PC-9 (cell line): ENCODE measurements at regions not wholly inside any gene's neighbourhood (a gene's known extent, or its start where the extent isn't known, plus 50 kb on each side); places are given as distances from the start of the nearest gene placed in this dataset.

Source experiments
- BruUV-seq: library from RNA; stranded (reverse); fragments of 400-500 nt; replicated peaks from 2 replicates; lab custom pipeline; 2021; lab: Mats Ljungman, UMichigan
- CTCF ChIA-PET: fragments of 300-600 bp; sonication (Branson Sonifier 250); formaldehyde crosslinking; loops from one replicate; lab custom pipeline; 2022; ENCODE audit warnings: antibody characterized with exemption; lab: Charles Lee
- POLR2A ChIA-PET: fragments of 300-600 bp; sonication (Branson Sonifier 250); formaldehyde crosslinking; loops from one replicate; lab custom pipeline; 2022; ENCODE audit warnings: antibody characterized with exemption; ENCODE audit not compliant: unreplicated experiment; lab: Charles Lee
- DNase-seq, 2 experiments: peaks; one replicate each; pipeline versions ENCODE4 v3.0.0 to v3.0.0-alpha.2; 2015 to 2022; ENCODE audit warnings: mixed read lengths in 1 of 2
- H2AFZ ChIP-seq: fragments of 200-600 bp; sonication (generic); 2 replicates; pipeline ENCODE4 v1.8.1; 2017; ENCODE audit warnings: antibody characterized with exemption
- H3F3A ChIP-seq: fragments of 200-600 bp; sonication (generic); 2 replicates; pipeline ENCODE4 v1.8.1; 2017; ENCODE audit warnings: antibody characterized with exemption, mild to moderate bottlenecking, low read depth; ENCODE audit not compliant: insufficient read depth
- H3K27ac ChIP-seq: fragments of 200-600 bp; sonication (generic); 2 replicates; pipeline ENCODE4 v1.6.1; 2016; ENCODE audit warnings: mixed run types
- H3K27me3 ChIP-seq: fragments of 200-600 bp; sonication (generic); 2 replicates; pipeline ENCODE4 v1.6.1; 2016; ENCODE audit warnings: low read depth, mixed run types; ENCODE audit not compliant: insufficient read depth
- H3K36me3 ChIP-seq: fragments of 200-600 bp; sonication (generic); 2 replicates; pipeline ENCODE4 v1.6.1; 2016; ENCODE audit warnings: low read depth, mixed run types
- H3K4me1 ChIP-seq: fragments of 200-600 bp; sonication (generic); replicated peaks from 2 replicates; pipeline ENCODE4 v1.6.1; 2016; ENCODE audit warnings: mixed run types; ENCODE audit not compliant: insufficient read depth
- H3K4me2 ChIP-seq: fragments of 200-600 bp; sonication (generic); 2 replicates; pipeline ENCODE4 v1.6.1; 2017; ENCODE audit warnings: mixed run types
- H3K4me3 ChIP-seq: fragments of 200-600 bp; sonication (generic); 2 replicates; pipeline ENCODE4 v1.6.1; 2016; ENCODE audit warnings: mixed run types
- H3K79me2 ChIP-seq: fragments of 200-600 bp; sonication (generic); 2 replicates; pipeline ENCODE4 v1.6.1; 2017; ENCODE audit warnings: low read depth, mixed run types
- H3K9me2 ChIP-seq: fragments of 200-600 bp; sonication (generic); 2 replicates; pipeline ENCODE4 v1.8.1; 2017; ENCODE audit warnings: mild to moderate bottlenecking; ENCODE audit not compliant: insufficient read depth
- H3K9me3 ChIP-seq: fragments of 200-600 bp; sonication (generic); 2 replicates; pipeline ENCODE4 v1.8.1; 2016; ENCODE audit warnings: low read depth; ENCODE audit not compliant: insufficient read depth
- H4K20me1 ChIP-seq: fragments of 200-600 bp; sonication (generic); 2 replicates; pipeline ENCODE4 v1.8.1; 2017; ENCODE audit not compliant: insufficient read depth
- CTCF ChIP-seq: fragments of 200-600 bp; sonication (generic); conservative IDR thresholded peaks from 2 replicates; pipeline ENCODE4 v1.6.1; 2017; ENCODE audit warnings: mixed run types, antibody characterized with exemption, mild to moderate bottlenecking, moderate library complexity
- EZH2 ChIP-seq: fragments of 200-600 bp; sonication (generic); IDR thresholded peaks from 2 replicates; pipeline ENCODE4 v1.8.0; 2017; ENCODE audit warnings: antibody characterized with exemption, low read depth
- intact Hi-C: fragments of 100-400 bp; cut with micrococcal nuclease; formaldehyde crosslinking; loops from one replicate; pipeline ENCODE4 v1.10.0; 2022; ENCODE audit not compliant: unreplicated experiment

DNA sequence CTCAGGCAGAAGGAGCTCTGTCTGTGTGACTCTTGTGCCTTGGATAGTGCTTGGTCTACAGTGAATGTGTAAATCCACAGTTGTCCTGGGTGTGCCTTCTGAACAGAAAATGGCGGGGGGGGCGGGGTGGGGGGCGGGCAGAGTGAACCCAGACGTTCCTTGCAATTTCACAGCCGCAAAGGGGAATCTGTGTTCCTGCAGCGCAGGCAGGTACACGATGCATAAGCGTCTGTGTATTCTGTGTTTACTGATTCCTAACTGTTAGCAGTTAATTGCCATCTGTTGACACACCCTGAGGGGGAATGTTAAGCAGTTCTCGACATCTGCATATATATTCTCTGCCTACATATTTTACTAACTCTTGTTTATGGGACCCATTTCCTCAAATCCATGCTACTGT, 123.5 kb upstream of the ZFHX3 start:
- DNase-seq: no peak
- no peak overlapping the region for H3K27ac ChIP-seq
- POLR2A ChIA-PET: interaction anchor here (0.6 kb wide), 1 partner anchor 640 kb away, joined by 6 read pairs; no protein-coding TSS in a partner anchor
- H3K9me3 ChIP-seq: no peaks in the 10 kb centered on the region
- no peak overlapping the region for H2AFZ ChIP-seq
- H3F3A ChIP-seq: no peaks in the 10 kb centered on the region; the same call in 1 of the 2 replicates
- intact Hi-C loops: loop anchor here (5.0 kb wide), 1 partner anchor 174 kb away; no protein-coding TSS in a partner anchor
- CTCF ChIA-PET: no interaction called here
- TF ChIP-seq EZH2 (no peak), CTCF (no peak)
- H3K27me3 ChIP-seq: no peaks in the 10 kb centered on the region
- H3K4me3 ChIP-seq: no peak overlapping the region
- no peaks in the 10 kb centered on the region for H3K9me2 ChIP-seq
- no peaks in the 10 kb centered on the region for H4K20me1 ChIP-seq
- BruUV-seq: no TSS peak
- H3K4me1 ChIP-seq: no peaks in the 10 kb centered on the region; the same call in 1 of the 2 replicates
- H3K79me2 ChIP-seq: no peaks in the 10 kb centered on the region
- no peak overlapping the region for H3K4me2 ChIP-seq
- no peaks in the 10 kb centered on the region for H3K36me3 ChIP-seq

DNA sequence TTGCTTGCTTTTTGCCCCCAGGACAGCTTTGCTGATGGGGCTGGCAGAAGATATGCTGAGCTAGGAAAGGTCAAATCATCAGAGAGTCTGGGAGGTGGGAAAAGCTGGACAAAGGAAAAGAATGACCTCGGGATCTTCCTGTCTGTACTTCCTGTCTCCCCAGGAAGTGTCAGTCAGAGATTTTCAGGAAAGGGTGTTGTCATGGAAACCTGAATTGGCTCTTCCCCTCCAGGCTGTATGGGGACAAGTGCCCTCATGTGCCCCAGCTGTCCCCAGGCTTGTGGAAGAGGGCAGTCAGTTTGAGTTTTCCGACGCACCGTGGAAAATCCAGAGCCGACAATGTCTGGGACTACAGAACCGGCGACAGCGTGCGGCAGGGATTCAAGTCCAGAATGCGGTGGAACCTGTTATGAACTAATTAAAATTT, 122.7 kb upstream of the ZFHX3 start:
- POLR2A ChIA-PET: interaction anchor here (0.6 kb wide), 1 partner anchor 639 kb away, joined by 6 read pairs; no protein-coding TSS in a partner anchor
- intact Hi-C loops: loop anchor here (5.0 kb wide), 1 partner anchor 173 kb away; no protein-coding TSS in a partner anchor
- no peaks in the 10 kb centered on the region for H3K9me3 ChIP-seq
- H3K36me3 ChIP-seq: no peaks in the 10 kb centered on the region
- H3K4me1 ChIP-seq: no peaks in the 10 kb centered on the region
- H3K9me2 ChIP-seq: no peaks in the 10 kb centered on the region
- H4K20me1 ChIP-seq: no peaks in the 10 kb centered on the region
- no peaks in the 10 kb centered on the region for H3K79me2 ChIP-seq
- DNase-seq: no peak
- no peak overlapping the region for H3K4me2 ChIP-seq
- H3K4me3 ChIP-seq: no peak overlapping the region
- BruUV-seq: no TSS peak
- no peak overlapping the region for H2AFZ ChIP-seq
- CTCF ChIA-PET: no interaction called here
- H3F3A ChIP-seq: no peaks in the 10 kb centered on the region
- no peak for TF ChIP-seq EZH2
- no peak for TF ChIP-seq CTCF
- H3K27me3 ChIP-seq: no peaks in the 10 kb centered on the region
- no peak overlapping the region for H3K27ac ChIP-seq

GRCh38 chr16:73166947-73167550, 119.1 kb upstream of the ZFHX3 start:
- no peaks in the 10 kb centered on the region for H3F3A ChIP-seq
- no peak overlapping the region for H2AFZ ChIP-seq
- H3K36me3 ChIP-seq: no peaks in the 10 kb centered on the region
- H3K4me3 ChIP-seq: no peak overlapping the region
- H3K79me2 ChIP-seq: no peaks in the 10 kb centered on the region
- no peaks in the 10 kb centered on the region for H3K9me2 ChIP-seq
- H3K27me3 ChIP-seq: no peaks in the 10 kb centered on the region
- intact Hi-C loops: no loop called here
- H3K27ac ChIP-seq: no peak overlapping the region
- no peaks in the 10 kb centered on the region for H4K20me1 ChIP-seq
- DNase-seq: peak in 1 of 2 experiments; percentile 41
- ChIA-PET POLR2A (no interaction called here), CTCF (interaction anchor here (0.7 kb wide), 1 partner anchor 717 kb away, joined by 15 read pairs; no protein-coding TSS in a partner anchor)
- peak overlapping the region; percentile 27; the same call in 1 of the 2 replicates for H3K4me2 ChIP-seq
- H3K4me1 ChIP-seq: no peaks in the 10 kb centered on the region
- TF ChIP-seq CTCF (no peak), EZH2 (no peak)
- no peaks in the 10 kb centered on the region for H3K9me3 ChIP-seq
- BruUV-seq: no TSS peak
